GM23248 (cell line): ENCODE measurements at regions not wholly inside any gene's neighbourhood (a gene's known extent, or its start where the extent isn't known, plus 50 kb on each side); places are given as distances from the start of the nearest gene placed in this dataset.

Experiments
- DNase-seq: peaks from one replicate; pipeline ENCODE4 v3.0.0-alpha.2; 2015
- H2AFZ ChIP-seq: fragments of 200-600 bp; sonication (generic); 2 replicates; pipeline ENCODE4 v1.6.1; 2016; ENCODE audit warnings: antibody characterized with exemption
- H3F3A ChIP-seq: fragments of 200-600 bp; sonication (generic); 2 replicates; pipeline ENCODE4 v1.6.1; 2016; ENCODE audit warnings: mild to moderate bottlenecking, antibody characterized with exemption, mixed run types; ENCODE audit not compliant: insufficient read depth
- H3K27ac ChIP-seq: fragments of 200-600 bp; sonication (generic); 2 replicates; pipeline ENCODE4 v1.5.1; 2016; ENCODE audit warnings: mild to moderate bottlenecking
- H3K27me3 ChIP-seq: fragments of 200-600 bp; sonication (generic); replicated peaks from 2 replicates; pipeline ENCODE4 v1.6.1; 2016; ENCODE audit warnings: mild to moderate bottlenecking; ENCODE audit not compliant: insufficient read depth
- H3K36me3 ChIP-seq: fragments of 200-600 bp; sonication (generic); 2 replicates; pipeline ENCODE4 v1.6.1; 2016; ENCODE audit warnings: low read depth, mild to moderate bottlenecking
- H3K4me1 ChIP-seq: fragments of 200-600 bp; sonication (generic); 2 replicates; pipeline ENCODE4 v1.6.1; 2016; ENCODE audit warnings: mild to moderate bottlenecking; ENCODE audit not compliant: insufficient read depth
- H3K4me2 ChIP-seq: fragments of 200-600 bp; sonication (generic); one replicate; pipeline ENCODE4 v1.6.1; 2016; ENCODE audit warnings: mild to moderate bottlenecking; ENCODE audit not compliant: unreplicated experiment
- H3K4me3 ChIP-seq: fragments of 200-600 bp; sonication (generic); 2 replicates; pipeline ENCODE4 v1.5.1; 2016; ENCODE audit warnings: mild to moderate bottlenecking
- H3K79me2 ChIP-seq: fragments of 200-600 bp; sonication (generic); 2 replicates; pipeline ENCODE4 v1.6.1; 2016; ENCODE audit warnings: mild to moderate bottlenecking; ENCODE audit not compliant: insufficient read depth
- H3K9ac ChIP-seq: fragments of 200-600 bp; sonication (generic); 2 replicates; pipeline ENCODE4 v1.6.1; 2016; ENCODE audit warnings: mild to moderate bottlenecking
- H3K9me2 ChIP-seq: fragments of 200-600 bp; sonication (generic); 2 replicates; pipeline ENCODE4 v1.6.1; 2016; ENCODE audit warnings: mixed run types, mild to moderate bottlenecking, moderate library complexity; ENCODE audit not compliant: insufficient read depth
- H3K9me3 ChIP-seq: fragments of 200-600 bp; sonication (generic); one replicate; pipeline ENCODE4 v1.6.1; 2017; ENCODE audit warnings: low read depth
- H4K20me1 ChIP-seq: fragments of 200-600 bp; sonication (generic); 2 replicates; pipeline ENCODE4 v1.6.0; 2016; ENCODE audit not compliant: insufficient read depth
- EZH2 ChIP-seq: fragments of 200-600 bp; sonication (generic); IDR thresholded peaks from 2 replicates; pipeline ENCODE4 v1.6.1; 2018; ENCODE audit warnings: antibody characterized with exemption, mild to moderate bottlenecking; ENCODE audit not compliant: insufficient read depth, poor library complexity, severe bottlenecking
- EZH2phosphoT487 ChIP-seq: fragments of 200-600 bp; sonication (generic); IDR thresholded peaks from 2 replicates; pipeline ENCODE4 v1.6.1; 2018; ENCODE audit warnings: antibody characterized with exemption, moderate library complexity, mild to moderate bottlenecking, low read depth; ENCODE audit not compliant: insufficient read depth
- WGBS, 2 experiments: methylation state at CpG; one replicate each; pipeline ENCODE4 v1.1.6; 2015 to 2017; ENCODE audit warnings: low lambda C conversion rate in 2 of 2, low coverage in 1 of 2; ENCODE audit errors: missing lambda C conversion rate in 2 of 2; 5-methylcytosine and 5-hydroxymethylcytosine counted together
- in situ Hi-C: fragments of 300-500 bp; cut with MboI; formaldehyde crosslinking; loops from 2 replicates; pipeline ENCODE4 v1.15.0; 2020

- in situ Hi-C loops = loop anchor here (25.0 kb wide), 1 partner anchor 832 kb away; a partner anchor contains a TSS
- Histone ChIP-seq H3K4me1 (peaks cover 12% of the 10 kb centered on the region), H3K36me3 (no peaks in the 10 kb centered on the region), H3K4me2 (peak overlapping the region; percentile 67), H2AFZ (peak overlapping the region; percentile 81), H3K9me3 (no peaks in the 10 kb centered on the region), H3K27ac (peak overlapping the region; percentile 75), H3K9ac (peak overlapping the region; percentile 75), H4K20me1 (no peaks in the 10 kb centered on the region), H3K27me3 (no peaks in the 10 kb centered on the region), H3F3A (peaks cover 34% of the 10 kb centered on the region), H3K4me3 (peak overlapping the region; percentile 67), H3K9me2 (no peaks in the 10 kb centered on the region), H3K79me2 (no peaks in the 10 kb centered on the region)
- DNase-seq = peak; percentile 77
- no peak for TF ChIP-seq EZH2phosphoT487
- TF ChIP-seq EZH2 = no peak
- 29 to 30% methylated on average over 29 of the region's 29 CpGs for WGBS, 2 experiments
Observed at GRCh38 chr6:26304797-26305640, 60.0 kb upstream of the BTN3A2 start.

- TF ChIP-seq EZH2 = no peak
- no peak for TF ChIP-seq EZH2phosphoT487
- DNase-seq = no peak
- WGBS, 2 experiments = 49 to 57% methylated on average over 3 of the region's 3 CpGs
- Histone ChIP-seq H3K9me3 (no peaks in the 10 kb centered on the region), H4K20me1 (no peaks in the 10 kb centered on the region), H3K4me3 (peak overlapping the region; percentile 67), H3K9me2 (no peaks in the 10 kb centered on the region), H3K27me3 (no peaks in the 10 kb centered on the region), H3K27ac (peak overlapping the region; percentile 75), H3K4me2 (peak overlapping the region; percentile 67), H3K79me2 (no peaks in the 10 kb centered on the region), H3K9ac (peak overlapping the region; percentile 75; the same call in 1 of the 2 replicates), H3F3A (peaks cover 40% of the 10 kb centered on the region), H2AFZ (peak overlapping the region; percentile 81), H3K4me1 (peaks cover 18% of the 10 kb centered on the region), H3K36me3 (no peaks in the 10 kb centered on the region)
- in situ Hi-C loops = loop anchor here (25.0 kb wide), 1 partner anchor 832 kb away; a partner anchor contains a TSS
Observed at GRCh38 chr6:26305641-26305969, 59.4 kb upstream of the BTN3A2 start.

GRCh38 chr6:26306232-26306631 lies 58.8 kb upstream of the BTN3A2 start:
- no peaks in the 10 kb centered on the region for H3K79me2 ChIP-seq
- peaks cover 23% of the 10 kb centered on the region for H3K4me1 ChIP-seq
- no peak overlapping the region for H3K9ac ChIP-seq
- peaks cover 44% of the 10 kb centered on the region for H3F3A ChIP-seq
- H3K27me3 ChIP-seq = no peaks in the 10 kb centered on the region
- H4K20me1 ChIP-seq = no peaks in the 10 kb centered on the region
- H3K36me3 ChIP-seq = no peaks in the 10 kb centered on the region
- no peak overlapping the region for H2AFZ ChIP-seq
- H3K4me2 ChIP-seq = no peak overlapping the region
- in situ Hi-C loops = loop anchor here (25.0 kb wide), 1 partner anchor 831 kb away; a partner anchor contains a TSS
- H3K9me2 ChIP-seq = no peaks in the 10 kb centered on the region
- WGBS, 2 experiments = 96 to 100% methylated on average over 3 of the region's 3 CpGs
- no peak for TF ChIP-seq EZH2phosphoT487
- TF ChIP-seq EZH2 = no peak
- no peaks in the 10 kb centered on the region for H3K9me3 ChIP-seq
- DNase-seq = no peak
- no peak overlapping the region for H3K4me3 ChIP-seq
- no peak overlapping the region for H3K27ac ChIP-seq

- Histone ChIP-seq H3K9me3 (no peaks in the 10 kb centered on the region), H3K27ac (no peak overlapping the region), H4K20me1 (no peaks in the 10 kb centered on the region), H3K4me2 (no peak overlapping the region), H3K36me3 (no peaks in the 10 kb centered on the region), H3K79me2 (no peaks in the 10 kb centered on the region), H3K9me2 (no peaks in the 10 kb centered on the region), H3K9ac (no peak overlapping the region), H2AFZ (no peak overlapping the region), H3K4me1 (peaks cover 23% of the 10 kb centered on the region), H3K27me3 (no peaks in the 10 kb centered on the region), H3K4me3 (no peak overlapping the region), H3F3A (peaks cover 60% of the 10 kb centered on the region)
- in situ Hi-C loops = loop anchor here (25.0 kb wide), 1 partner anchor 829 kb away; a partner anchor contains a TSS
- TF ChIP-seq EZH2phosphoT487 = no peak
- no peak for TF ChIP-seq EZH2
- no peak for DNase-seq
Observed at GRCh38 chr6:26307850-26308249, 57.1 kb upstream of the BTN3A2 start.
